DMS53 treated with DMSO at 0.1 percent for 48 hours (cell line): ENCODE measurements at regions not wholly inside any gene's neighbourhood (a gene's known extent, or its start where the extent isn't known, plus 50 kb on each side); places are given as distances from the start of the nearest gene placed in this dataset.
A peak's percentile ranks its signal among the peaks of the same experiment; 100 is the strongest.
"Not testable (repeated sequence)": the region's sequence is repeated elsewhere in the genome, so short reads cannot be mapped to it uniquely, and the experiment has no call there.

Source experiments
- DNase-seq: peaks from one replicate; lab custom pipeline; 2025; ENCODE audit not compliant: unreplicated experiment; lab: John Stamatoyannopoulos, UW

GRCh38 chr1:174105086-174105485, 54.2 kb upstream of the RABGAP1L start:
- no peak for DNase-seq

DNA sequence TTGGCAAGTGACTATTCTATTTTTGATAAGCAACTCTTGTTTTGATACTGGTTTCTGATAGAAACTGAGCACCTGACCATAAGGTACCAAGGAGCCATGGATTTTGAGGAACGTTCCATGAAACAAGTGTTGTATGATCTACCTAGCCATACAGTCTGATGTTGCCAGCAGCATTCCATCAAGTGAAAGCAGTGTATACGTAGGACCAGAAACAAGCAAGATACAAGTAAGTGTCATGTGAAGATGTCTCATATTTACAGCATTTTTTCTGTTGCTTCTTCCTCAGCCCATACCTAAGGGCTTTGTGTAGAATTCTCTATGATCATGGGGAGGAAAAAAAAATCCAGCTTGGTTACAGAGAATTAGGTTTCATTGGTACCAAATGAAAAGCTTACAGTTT, 55.6 kb upstream of the RABGAP1L start:
- DNase-seq = no peak

- not testable (repeated sequence) for DNase-seq
Measured at GRCh38 chr1:174101976-174102375, 57.3 kb upstream of the RABGAP1L start.

DNA sequence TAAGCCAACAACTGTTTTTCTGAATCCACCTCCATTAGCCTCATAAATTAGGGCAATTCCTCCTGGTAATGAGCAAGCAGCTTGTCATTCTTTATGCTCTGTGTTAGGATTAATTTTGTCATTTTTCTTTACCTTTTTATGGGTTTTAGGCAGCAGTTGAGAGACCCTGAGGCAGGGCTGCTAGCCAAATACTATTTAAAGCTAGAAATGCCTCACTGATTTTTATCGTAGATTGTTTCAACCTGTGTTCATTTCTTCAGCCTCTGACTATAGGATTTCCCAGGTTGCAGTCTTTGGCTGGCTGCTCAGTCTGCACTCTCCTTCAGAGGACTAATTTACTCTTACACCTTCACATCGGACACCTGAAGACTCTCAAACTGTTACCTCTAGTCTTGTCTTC, 61.9 kb upstream of the RABGAP1L start:
- no peak for DNase-seq

GRCh38 chr1:174093789-174094188, 65.5 kb upstream of the RABGAP1L start:
- not testable (repeated sequence) for DNase-seq

DNA sequence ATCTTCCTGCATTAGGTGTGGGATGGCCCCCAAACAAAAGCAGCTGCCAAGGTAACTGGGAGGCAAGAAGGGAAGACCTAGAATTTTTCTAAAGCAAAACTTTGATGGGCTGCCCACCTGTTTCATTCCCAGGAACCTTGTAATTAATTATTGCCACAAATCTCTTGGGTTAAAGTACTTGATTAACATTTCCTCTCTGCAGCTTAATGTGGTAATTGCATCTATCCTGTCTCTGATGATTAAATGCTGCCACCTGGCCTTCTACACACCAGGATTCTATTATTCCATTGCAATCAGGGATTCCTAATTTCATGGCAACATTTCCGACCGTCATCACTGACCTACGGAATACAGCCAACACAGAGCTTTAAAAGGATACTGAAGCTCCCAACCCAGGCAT, 68.3 kb upstream of the RC3H1 start:
- no peak for DNase-seq

DNA sequence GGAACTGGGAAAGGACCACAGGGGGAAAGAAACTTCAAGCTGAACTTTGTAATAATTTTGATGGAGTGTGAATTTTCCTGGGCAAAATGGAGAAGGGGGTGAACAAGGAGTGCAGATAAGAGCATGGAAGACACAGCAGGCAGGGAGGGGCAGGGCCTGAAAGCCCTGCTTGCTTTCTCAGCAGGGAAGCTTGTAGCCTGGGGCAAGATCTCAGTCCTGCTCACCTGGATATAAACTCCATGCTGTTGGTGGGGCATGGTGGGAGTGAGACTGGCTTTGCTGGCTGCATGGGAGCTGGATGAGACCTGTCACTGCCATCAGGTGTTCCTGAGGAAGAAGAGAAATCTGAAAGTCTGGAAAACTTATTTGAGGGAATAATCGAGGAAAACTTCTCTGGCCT, 58.7 kb upstream of the RC3H1 start:
- no peak for DNase-seq

- no peak for DNase-seq
Measured at GRCh38 chr1:174079796-174080195, 57.6 kb upstream of the RC3H1 start.

GRCh38 chr1:174078916-174079315, 56.8 kb upstream of the RC3H1 start:
- DNase-seq = not testable (repeated sequence)

- no peak for DNase-seq
Measured at GRCh38 chr1:174077749-174078490, 55.8 kb upstream of the RC3H1 start.

- no peak for DNase-seq
Measured at GRCh38 chr1:174075245-174075692, 53.1 kb upstream of the RC3H1 start.

- peak; percentile 11 for DNase-seq
Measured at GRCh38 chr1:174074757-174075156, 52.6 kb upstream of the RC3H1 start.

GRCh38 chr1:174072581-174072980, 50.4 kb upstream of the RC3H1 start:
- no peak for DNase-seq
